Smooth muscle cell (in vitro differentiated cells): ENCODE measurements at regions not wholly inside any gene's neighbourhood (a gene's known extent, or its start where the extent isn't known, plus 50 kb on each side); places are given as distances from the start of the nearest gene placed in this dataset.

Source experiments
- DNase-seq: peaks from one replicate; lab custom pipeline; 2025; ENCODE audit not compliant: unreplicated experiment; lab: John Stamatoyannopoulos, UW
- H2AFZ ChIP-seq: fragments of 200-600 bp; sonication (generic); 2 replicates; pipeline ENCODE4 v1.6.0; 2016; ENCODE audit warnings: antibody characterized with exemption, low read depth, mild to moderate bottlenecking
- H3F3A ChIP-seq: fragments of 200-600 bp; sonication (generic); 2 replicates; pipeline ENCODE4 v1.6.0; 2017; ENCODE audit warnings: antibody characterized with exemption, low read depth
- H3K27ac ChIP-seq: fragments of 200-600 bp; sonication (generic); 2 replicates; pipeline ENCODE4 v1.5.1; 2016; ENCODE audit warnings: low read depth, mild to moderate bottlenecking
- H3K27me3 ChIP-seq: fragments of 200-600 bp; sonication (generic); 2 replicates; pipeline ENCODE4 v1.6.1; 2016; ENCODE audit warnings: low read depth, mild to moderate bottlenecking
- H3K36me3 ChIP-seq: fragments of 200-600 bp; sonication (generic); 2 replicates; pipeline ENCODE4 v1.5.1; 2016; ENCODE audit warnings: low read depth
- H3K4me1 ChIP-seq: fragments of 200-600 bp; sonication (generic); 2 replicates; pipeline ENCODE4 v1.5.1; 2016; ENCODE audit warnings: low read depth
- H3K4me2 ChIP-seq: fragments of 200-600 bp; sonication (generic); 2 replicates; pipeline ENCODE4 v1.6.0; 2016; ENCODE audit warnings: mild to moderate bottlenecking
- H3K4me3 ChIP-seq: fragments of 200-600 bp; sonication (generic); 2 replicates; pipeline ENCODE4 v1.5.1; 2016; ENCODE audit warnings: mild to moderate bottlenecking
- H3K79me2 ChIP-seq: fragments of 200-600 bp; sonication (generic); 2 replicates; pipeline ENCODE4 v1.6.0; 2016; ENCODE audit warnings: low read depth, mild to moderate bottlenecking
- H3K9ac ChIP-seq: fragments of 200-600 bp; sonication (generic); 2 replicates; pipeline ENCODE4 v1.6.0; 2016; ENCODE audit warnings: low read depth
- H3K9me3 ChIP-seq: fragments of 200-600 bp; sonication (generic); replicated peaks from 2 replicates; pipeline ENCODE4 v1.5.1; 2016; ENCODE audit warnings: low read depth
- H4K20me1 ChIP-seq: fragments of 200-600 bp; sonication (generic); 2 replicates; pipeline ENCODE4 v1.6.0; 2016; ENCODE audit warnings: low read depth
- WGBS: methylation state at CpG from one replicate; pipeline ENCODE4 v1.1.7; 2016; ENCODE audit warnings: low lambda C conversion rate; 5-methylcytosine and 5-hydroxymethylcytosine counted together
- TF ChIP-seq, protein P1 (sequence below): fragments of 200-600 bp; sonication (generic); IDR thresholded peaks from 2 replicates; pipeline ENCODE4 v1.5.1; 2017; ENCODE audit warnings: borderline replicate concordance, mild to moderate bottlenecking, antibody characterized with exemption; ENCODE audit not compliant: insufficient read depth, poor library complexity, severe bottlenecking

DNA sequence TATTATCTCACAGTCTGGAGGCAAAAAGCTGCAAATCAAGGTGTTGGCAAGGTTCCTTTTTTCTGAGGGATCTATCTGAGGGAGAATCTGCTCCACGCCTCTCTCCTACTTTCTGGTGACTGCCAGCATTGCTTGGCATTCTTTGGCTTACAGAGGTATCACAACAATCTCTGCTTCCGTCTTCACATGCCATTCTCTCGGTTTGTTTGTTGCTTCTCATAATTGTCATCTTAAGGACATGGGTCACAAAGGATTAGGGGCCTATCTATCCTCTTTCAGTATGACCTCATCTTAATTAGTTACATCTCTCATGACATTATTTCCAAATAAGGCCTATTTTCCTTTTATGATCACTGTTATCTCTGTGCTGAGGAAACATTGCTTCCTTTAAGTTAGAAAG, 345.0 kb downstream of the FOXG1 start:
- Histone ChIP-seq H3K27me3 (no peaks in the 10 kb centered on the region), H3K27ac (no peak overlapping the region), H3K4me3 (no peak overlapping the region), H3F3A (no peaks in the 10 kb centered on the region), H3K36me3 (no peaks in the 10 kb centered on the region), H2AFZ (no peak overlapping the region), H3K79me2 (no peaks in the 10 kb centered on the region), H3K9ac (no peak overlapping the region), H3K4me1 (no peaks in the 10 kb centered on the region), H4K20me1 (no peaks in the 10 kb centered on the region), H3K9me3 (no peaks in the 10 kb centered on the region), H3K4me2 (no peak overlapping the region)
- 50% methylated on average over 3 of the region's 3 CpGs for WGBS
- no peak for DNase-seq
- TF ChIP-seq, protein P1, sequence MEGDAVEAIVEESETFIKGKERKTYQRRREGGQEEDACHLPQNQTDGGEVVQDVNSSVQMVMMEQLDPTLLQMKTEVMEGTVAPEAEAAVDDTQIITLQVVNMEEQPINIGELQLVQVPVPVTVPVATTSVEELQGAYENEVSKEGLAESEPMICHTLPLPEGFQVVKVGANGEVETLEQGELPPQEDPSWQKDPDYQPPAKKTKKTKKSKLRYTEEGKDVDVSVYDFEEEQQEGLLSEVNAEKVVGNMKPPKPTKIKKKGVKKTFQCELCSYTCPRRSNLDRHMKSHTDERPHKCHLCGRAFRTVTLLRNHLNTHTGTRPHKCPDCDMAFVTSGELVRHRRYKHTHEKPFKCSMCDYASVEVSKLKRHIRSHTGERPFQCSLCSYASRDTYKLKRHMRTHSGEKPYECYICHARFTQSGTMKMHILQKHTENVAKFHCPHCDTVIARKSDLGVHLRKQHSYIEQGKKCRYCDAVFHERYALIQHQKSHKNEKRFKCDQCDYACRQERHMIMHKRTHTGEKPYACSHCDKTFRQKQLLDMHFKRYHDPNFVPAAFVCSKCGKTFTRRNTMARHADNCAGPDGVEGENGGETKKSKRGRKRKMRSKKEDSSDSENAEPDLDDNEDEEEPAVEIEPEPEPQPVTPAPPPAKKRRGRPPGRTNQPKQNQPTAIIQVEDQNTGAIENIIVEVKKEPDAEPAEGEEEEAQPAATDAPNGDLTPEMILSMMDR: no peak

DNA sequence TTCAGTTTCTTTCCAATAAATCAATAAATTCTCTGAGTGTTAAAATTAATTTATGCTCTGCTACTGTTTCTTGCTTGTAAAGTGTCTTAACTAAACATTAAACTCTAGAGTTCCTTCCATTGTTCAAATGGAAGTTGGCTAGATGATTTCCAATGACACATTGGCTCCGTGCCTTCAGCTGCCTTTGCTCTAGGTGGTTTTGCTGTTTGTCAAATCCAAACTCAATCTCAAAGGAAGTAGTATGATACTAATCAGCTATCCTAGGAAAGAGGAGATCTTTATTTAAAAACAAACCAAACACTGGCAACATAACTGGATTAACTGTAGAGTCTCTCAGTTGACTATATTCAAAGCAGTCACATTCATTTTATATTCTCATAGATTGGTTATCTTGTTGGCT, 356.4 kb downstream of the FOXG1 start:
- Histone ChIP-seq H3K9ac (no peak overlapping the region), H3F3A (no peaks in the 10 kb centered on the region), H3K79me2 (no peaks in the 10 kb centered on the region), H3K27ac (no peak overlapping the region), H3K4me2 (no peak overlapping the region), H3K4me3 (no peak overlapping the region), H4K20me1 (no peaks in the 10 kb centered on the region), H3K27me3 (no peaks in the 10 kb centered on the region), H3K36me3 (no peaks in the 10 kb centered on the region), H2AFZ (no peak overlapping the region), H3K4me1 (no peaks in the 10 kb centered on the region), H3K9me3 (no peaks in the 10 kb centered on the region)
- TF ChIP-seq, protein P1: no peak
- 69% methylated on average over 1 of the region's 1 CpG for WGBS
- no peak for DNase-seq

DNA sequence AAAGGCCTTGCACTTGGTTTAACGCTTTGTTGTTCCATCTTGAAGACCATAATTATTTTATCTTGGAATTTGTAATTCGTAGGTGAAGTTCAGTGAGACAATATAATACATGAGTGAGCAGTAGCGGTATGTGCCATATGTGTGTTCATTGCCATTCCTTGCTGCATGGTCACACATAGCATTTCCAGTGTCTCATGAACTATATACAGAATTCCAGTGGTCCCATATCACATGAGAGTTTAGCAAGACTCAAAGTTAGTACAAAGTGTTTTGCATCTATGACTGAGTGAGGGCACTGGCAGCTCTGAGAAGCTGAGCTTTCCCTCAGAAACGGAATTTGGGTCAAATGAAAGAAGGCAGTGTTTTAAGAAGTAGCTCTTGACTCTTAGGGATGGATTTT, 359.8 kb downstream of the FOXG1 start:
- Histone ChIP-seq H4K20me1 (no peaks in the 10 kb centered on the region), H3K79me2 (no peaks in the 10 kb centered on the region)
- TF ChIP-seq, protein P1: no peak

DNA sequence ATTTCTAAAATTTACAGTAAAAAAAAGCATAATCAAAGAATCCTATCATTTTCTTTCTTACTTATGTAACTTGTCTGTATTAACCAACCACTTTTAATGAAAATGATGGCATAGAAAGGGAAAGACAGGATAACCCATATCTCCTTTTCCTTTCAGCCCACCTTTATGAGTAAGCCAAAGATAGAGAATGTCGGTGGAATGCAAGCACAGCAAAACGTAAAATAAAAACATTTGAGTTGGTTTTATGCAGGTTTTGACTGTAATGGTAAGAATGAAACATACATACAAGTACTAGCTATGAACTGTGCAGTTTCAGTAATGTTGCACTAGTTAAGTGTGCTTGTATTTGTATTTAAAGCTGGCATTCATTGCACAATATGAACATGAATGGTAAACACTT, 360.3 kb downstream of the FOXG1 start:
- Histone ChIP-seq H3K36me3 (no peaks in the 10 kb centered on the region), H3K4me1 (no peaks in the 10 kb centered on the region), H4K20me1 (no peaks in the 10 kb centered on the region), H3K9me3 (no peaks in the 10 kb centered on the region), H2AFZ (no peak overlapping the region), H3K4me2 (no peak overlapping the region), H3F3A (no peaks in the 10 kb centered on the region), H3K9ac (no peak overlapping the region), H3K79me2 (no peaks in the 10 kb centered on the region), H3K27me3 (no peaks in the 10 kb centered on the region), H3K4me3 (no peak overlapping the region), H3K27ac (no peak overlapping the region)
- 79% methylated on average over 2 of the region's 2 CpGs for WGBS
- TF ChIP-seq, protein P1: no peak
- no peak for DNase-seq

More for the DNA sequence above, 359.8 kb downstream of the FOXG1 start:
- Histone ChIP-seq H3K9me3 (no peaks in the 10 kb centered on the region), H3K36me3 (no peaks in the 10 kb centered on the region), H3K4me3 (no peak overlapping the region), H3K27me3 (no peaks in the 10 kb centered on the region), H3K4me1 (no peaks in the 10 kb centered on the region), H3K9ac (no peak overlapping the region), H3F3A (no peaks in the 10 kb centered on the region), H2AFZ (no peak overlapping the region), H3K4me2 (no peak overlapping the region), H3K27ac (no peak overlapping the region)
- WGBS: 84% methylated on average over 4 of the region's 4 CpGs
- DNase-seq: no peak
